ENCODE measurements at regions not wholly inside any gene's neighbourhood (a gene's known extent, or its start where the extent isn't known, plus 50 kb on each side); places are given as distances from the start of the nearest gene placed in this dataset.
"Not testable (repeated sequence)": the region's sequence is repeated elsewhere in the genome, so short reads cannot be mapped to it uniquely, and the experiment has no call there.

DNA sequence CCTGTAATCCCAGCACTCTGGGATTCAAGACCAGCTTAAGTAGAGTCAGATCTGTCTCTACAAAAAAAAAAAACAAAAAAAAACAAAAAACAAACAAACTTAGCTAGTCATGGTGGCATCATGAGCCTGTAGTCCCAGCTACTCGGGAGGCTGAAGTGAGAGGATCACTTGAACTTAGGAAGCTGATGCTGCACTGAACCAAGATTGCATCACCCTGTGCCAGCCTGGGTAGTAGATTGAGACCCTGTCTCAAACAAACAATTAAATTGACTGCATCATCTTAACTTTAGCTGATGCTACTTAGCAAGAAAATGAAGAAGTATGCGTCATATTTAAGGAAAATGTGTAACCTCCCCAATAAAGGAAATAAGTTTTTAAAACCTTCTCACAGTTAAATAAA is 136.6 kb upstream of the ATXN7L3B start:
- ATAC-seq (ENCODE audit: low read depth) (no peak), DNase-seq (no peak)
- CTCF ChIA-PET, result no interaction called here
- intact Hi-C loops (cut with micrococcal nuclease), result no loop called here
- TF ChIP-seq, protein P1, sequence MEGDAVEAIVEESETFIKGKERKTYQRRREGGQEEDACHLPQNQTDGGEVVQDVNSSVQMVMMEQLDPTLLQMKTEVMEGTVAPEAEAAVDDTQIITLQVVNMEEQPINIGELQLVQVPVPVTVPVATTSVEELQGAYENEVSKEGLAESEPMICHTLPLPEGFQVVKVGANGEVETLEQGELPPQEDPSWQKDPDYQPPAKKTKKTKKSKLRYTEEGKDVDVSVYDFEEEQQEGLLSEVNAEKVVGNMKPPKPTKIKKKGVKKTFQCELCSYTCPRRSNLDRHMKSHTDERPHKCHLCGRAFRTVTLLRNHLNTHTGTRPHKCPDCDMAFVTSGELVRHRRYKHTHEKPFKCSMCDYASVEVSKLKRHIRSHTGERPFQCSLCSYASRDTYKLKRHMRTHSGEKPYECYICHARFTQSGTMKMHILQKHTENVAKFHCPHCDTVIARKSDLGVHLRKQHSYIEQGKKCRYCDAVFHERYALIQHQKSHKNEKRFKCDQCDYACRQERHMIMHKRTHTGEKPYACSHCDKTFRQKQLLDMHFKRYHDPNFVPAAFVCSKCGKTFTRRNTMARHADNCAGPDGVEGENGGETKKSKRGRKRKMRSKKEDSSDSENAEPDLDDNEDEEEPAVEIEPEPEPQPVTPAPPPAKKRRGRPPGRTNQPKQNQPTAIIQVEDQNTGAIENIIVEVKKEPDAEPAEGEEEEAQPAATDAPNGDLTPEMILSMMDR (IDR thresholded peaks at IDR 0.05), result no peak
- H3K9me3 Mint-ChIP-seq, result no peaks in the 10 kb centered on the region
- H3K27ac Mint-ChIP-seq, result no peak overlapping the region
- H3K4me1 Mint-ChIP-seq, result no peaks in the 10 kb centered on the region
- no peaks in the 10 kb centered on the region for H3K36me3 Mint-ChIP-seq (ENCODE audit: low read depth)
- POLR2A ChIA-PET, result no interaction called here
- no peaks in the 10 kb centered on the region for H3K27me3 Mint-ChIP-seq
- no peak overlapping the region for H3K4me3 Mint-ChIP-seq

DNA sequence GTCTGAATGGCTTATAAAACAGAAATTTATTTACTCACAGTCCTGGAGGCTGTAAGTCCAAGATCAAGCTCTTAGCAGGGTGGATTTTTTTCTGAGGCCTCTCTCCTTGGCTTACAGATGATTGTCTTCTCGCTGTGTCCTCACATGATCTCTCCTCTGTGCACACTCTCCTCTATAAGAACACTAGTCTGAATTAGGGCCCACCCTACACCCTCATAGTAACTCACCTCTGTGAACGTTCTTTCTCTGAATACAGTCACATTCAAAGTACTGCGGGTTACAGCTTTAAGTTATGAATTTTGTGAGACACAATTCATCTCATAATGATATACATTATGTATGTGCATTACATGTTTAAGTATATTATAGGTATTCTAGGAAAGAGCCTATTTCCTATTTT is 135.7 kb upstream of the ATXN7L3B start:
- Mint-ChIP-seq H3K4me3 (no peak overlapping the region), H3K27ac (no peak overlapping the region), H3K4me1 (no peaks in the 10 kb centered on the region), H3K9me3 (no peaks in the 10 kb centered on the region), H3K36me3 (ENCODE audit: low read depth) (no peaks in the 10 kb centered on the region), H3K27me3 (no peaks in the 10 kb centered on the region)
- intact Hi-C loops (cut with micrococcal nuclease), result no loop called here
- POLR2A ChIA-PET, result no interaction called here
- TF ChIP-seq, protein P1 (IDR thresholded peaks at IDR 0.05), result no peak
- ATAC-seq (ENCODE audit: low read depth) (no peak), DNase-seq (no peak)
- CTCF ChIA-PET, result no interaction called here

DNA sequence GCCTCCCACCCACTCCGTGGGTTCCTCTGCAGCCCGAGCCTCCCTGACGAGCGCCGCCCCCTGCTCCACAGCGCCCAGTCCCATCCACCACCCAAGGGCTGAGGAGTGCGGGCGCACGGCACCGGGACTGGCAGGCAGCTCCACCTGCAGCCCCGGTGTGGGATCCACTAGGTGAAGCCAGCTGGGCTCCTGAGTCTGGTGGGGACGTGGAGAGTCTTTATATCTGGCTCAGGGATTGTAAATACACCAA is 134.5 kb upstream of the ATXN7L3B start:
- H3K27ac Mint-ChIP-seq; H3K9me3 Mint-ChIP-seq; H3K4me3 Mint-ChIP-seq; intact Hi-C loops (cut with micrococcal nuclease); H3K27me3 Mint-ChIP-seq; DNase-seq; CTCF ChIA-PET; ATAC-seq (ENCODE audit: low read depth); H3K4me1 Mint-ChIP-seq; H3K36me3 Mint-ChIP-seq (ENCODE audit: low read depth); POLR2A ChIA-PET: not testable (repeated sequence)

DNA sequence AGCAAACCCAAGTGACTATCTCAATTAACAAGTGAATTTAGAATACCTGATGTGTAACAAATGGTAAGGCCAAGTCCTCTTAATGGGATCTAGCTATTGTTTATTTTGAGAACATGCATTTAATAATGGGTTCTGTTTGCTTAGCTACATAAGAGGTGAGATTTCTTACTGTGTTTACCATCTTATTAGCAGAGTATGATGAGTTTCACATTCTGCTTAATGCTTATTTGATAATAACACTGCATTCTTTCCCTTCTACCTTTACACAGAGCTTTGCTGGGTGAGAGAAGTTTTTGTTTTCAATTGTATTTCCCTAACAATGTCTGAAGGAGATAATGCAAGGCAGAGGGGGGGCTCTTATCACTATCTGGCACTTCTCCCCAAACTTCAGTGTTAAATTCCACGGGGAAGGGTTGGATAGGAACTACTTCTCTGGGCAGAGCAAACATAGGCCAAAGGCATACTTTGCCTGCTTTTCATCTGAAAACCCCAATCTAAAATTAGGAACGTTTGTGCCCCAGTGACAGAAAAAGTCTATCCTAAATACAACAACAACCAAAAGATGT is 129.0 kb upstream of the ATXN7L3B start:
- ATAC-seq (ENCODE audit: low read depth), result no peak
- no peak overlapping the region for H3K4me3 Mint-ChIP-seq
- POLR2A ChIA-PET, result no interaction called here
- no peak overlapping the region for H3K27ac Mint-ChIP-seq
- CTCF ChIA-PET, result no interaction called here
- intact Hi-C loops (cut with micrococcal nuclease), result no loop called here
- DNase-seq, result no peak
- H3K27me3 Mint-ChIP-seq, result no peaks in the 10 kb centered on the region
- no peaks in the 10 kb centered on the region for H3K4me1 Mint-ChIP-seq
- TF ChIP-seq, protein P1 (IDR thresholded peaks at IDR 0.05), result no peak
- H3K9me3 Mint-ChIP-seq, result no peaks in the 10 kb centered on the region
- H3K36me3 Mint-ChIP-seq (ENCODE audit: low read depth), result no peaks in the 10 kb centered on the region

DNA sequence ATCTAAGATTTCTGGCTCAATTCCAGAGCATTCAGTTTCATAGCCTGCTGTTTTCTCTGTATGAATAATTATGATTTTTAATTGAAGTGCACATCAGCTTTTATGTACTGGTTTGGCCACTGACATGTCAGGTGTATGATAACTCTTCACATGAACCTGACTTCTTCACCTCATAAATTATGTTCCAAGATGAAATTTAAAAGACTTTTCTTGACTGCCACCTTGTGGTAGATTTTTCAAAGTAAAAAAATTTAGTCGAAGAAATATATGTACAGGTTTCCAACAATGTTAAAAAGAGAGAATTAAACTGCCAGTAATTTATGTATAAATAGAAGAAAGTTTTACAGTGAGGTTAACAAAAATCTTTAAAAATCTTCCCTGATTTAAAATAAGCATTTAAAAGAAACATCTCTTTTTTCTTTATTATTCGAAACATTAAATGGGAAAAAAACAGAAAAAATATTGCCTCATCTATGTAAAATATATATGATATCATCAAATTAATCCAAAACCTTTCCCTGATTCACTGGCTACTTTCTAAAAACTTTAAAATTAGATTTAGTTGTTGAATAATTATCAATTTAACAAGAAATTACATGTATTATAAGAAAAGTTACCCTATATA is 124.9 kb upstream of the ATXN7L3B start:
- POLR2A ChIA-PET, result no interaction called here
- CTCF ChIA-PET, result no interaction called here
- no peak overlapping the region for H3K27ac Mint-ChIP-seq
- TF ChIP-seq, protein P1 (IDR thresholded peaks at IDR 0.05), result no peak
- DNase-seq (no peak), ATAC-seq (ENCODE audit: low read depth) (no peak)
- H3K36me3 Mint-ChIP-seq (ENCODE audit: low read depth), result no peaks in the 10 kb centered on the region
- H3K9me3 Mint-ChIP-seq, result no peaks in the 10 kb centered on the region
- intact Hi-C loops (cut with micrococcal nuclease), result loop anchor here (2.0 kb wide), 1 partner anchor 124 kb away; the partner anchor contains the start of gene ATXN7L3B
- no peaks in the 10 kb centered on the region for H3K27me3 Mint-ChIP-seq
- H3K4me1 Mint-ChIP-seq, result no peaks in the 10 kb centered on the region
- no peak overlapping the region for H3K4me3 Mint-ChIP-seq

DNA sequence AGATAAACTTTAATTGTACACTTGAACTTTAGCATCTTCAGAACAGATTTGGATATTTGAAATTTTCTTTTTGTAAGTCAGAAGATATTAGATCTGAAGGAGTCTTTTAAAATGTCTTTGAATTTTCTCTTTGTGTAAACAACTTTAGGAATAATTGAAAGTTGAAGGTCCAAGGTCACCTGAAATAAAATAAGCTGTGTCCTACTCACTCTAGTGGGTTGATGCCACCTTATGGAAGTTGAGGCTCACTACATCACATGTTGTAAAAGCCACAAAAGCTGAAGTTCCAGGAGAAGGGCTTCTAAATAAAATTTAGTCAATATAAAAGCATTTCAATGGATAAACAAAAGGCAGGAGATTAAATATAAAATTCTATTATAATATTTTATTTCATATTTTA is 122.0 kb upstream of the ATXN7L3B start:
- TF ChIP-seq, protein P1 (IDR thresholded peaks at IDR 0.05), result no peak
- POLR2A ChIA-PET, result no interaction called here
- CTCF ChIA-PET, result interaction anchor here (1.0 kb wide), 1 partner anchor 13 kb away, joined by 3 read pairs; no protein-coding TSS in a partner anchor
- ATAC-seq (ENCODE audit: low read depth), result no peak
- Mint-ChIP-seq H3K27me3 (no peaks in the 10 kb centered on the region), H3K36me3 (ENCODE audit: low read depth) (no peaks in the 10 kb centered on the region), H3K9me3 (no peaks in the 10 kb centered on the region), H3K4me3 (no peak overlapping the region), H3K27ac (no peak overlapping the region), H3K4me1 (no peaks in the 10 kb centered on the region)
- intact Hi-C loops (cut with micrococcal nuclease), result no loop called here
- DNase-seq, result no peak

Measured in activated B cell treated with CpG ODN at 0.5 μM for 24 hours (primary cell).